GM18505 (cell line): ENCODE measurements at regions not wholly inside any gene's neighbourhood (a gene's known extent, or its start where the extent isn't known, plus 50 kb on each side); places are given as distances from the start of the nearest gene placed in this dataset.
"Not testable (repeated sequence)": the region's sequence is repeated elsewhere in the genome, so short reads cannot be mapped to it uniquely, and the experiment has no call there.

Source experiments
- ATAC-seq: cut with Tn5 transposase; IDR thresholded peaks from one replicate; pipeline ENCODE4 v1.9.1; 2021; ENCODE audit not compliant: unreplicated experiment
- POLR2A ChIP-seq: IDR thresholded peaks from 4 replicates; pipeline ENCODE4 v1.6.1; 2011; ENCODE audit warnings: borderline replicate concordance; ENCODE audit not compliant: insufficient read depth, insufficient read length; ENCODE audit errors: extremely low read depth

DNA sequence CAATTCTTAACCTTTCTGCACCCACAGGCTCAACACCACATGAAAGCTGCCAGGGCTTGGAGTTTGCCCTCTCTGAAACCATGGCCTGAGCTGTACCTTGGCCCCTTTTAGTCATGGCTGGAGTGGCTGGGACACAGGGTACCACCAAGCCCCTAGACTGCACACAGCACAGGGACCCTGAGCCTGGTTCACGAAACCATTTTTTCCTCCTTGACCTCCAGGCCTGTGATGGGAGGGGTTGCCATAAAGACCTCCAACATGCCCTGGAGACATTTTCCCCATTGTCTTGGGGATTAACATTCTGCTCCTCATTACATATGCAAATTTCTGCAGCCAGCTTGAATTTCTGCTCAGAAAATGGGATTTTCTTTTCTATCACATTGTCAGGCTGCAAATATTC is 113.4 kb downstream of the XPNPEP1 start:
- ATAC-seq = not testable (repeated sequence)

DNA sequence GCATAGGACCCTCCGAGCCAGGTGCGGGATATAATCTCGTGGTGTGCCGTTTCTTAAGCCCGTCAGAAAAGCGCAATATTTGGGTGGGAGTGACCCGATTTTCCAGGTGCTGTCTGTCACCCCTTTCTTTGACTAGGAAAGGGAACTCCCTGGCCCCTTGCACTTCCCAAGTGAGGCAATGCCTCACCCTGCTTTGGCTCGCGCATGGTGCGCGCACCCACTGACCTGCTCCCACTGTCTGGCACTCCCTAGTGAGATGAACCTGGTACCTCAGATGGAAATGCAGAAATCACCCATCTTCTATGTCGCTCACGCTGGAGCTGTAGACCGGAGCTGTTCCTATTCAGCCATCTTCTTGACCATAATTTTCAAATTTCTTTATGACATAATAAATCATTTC is 122.1 kb downstream of the XPNPEP1 start:
- not testable (repeated sequence) for ATAC-seq

DNA sequence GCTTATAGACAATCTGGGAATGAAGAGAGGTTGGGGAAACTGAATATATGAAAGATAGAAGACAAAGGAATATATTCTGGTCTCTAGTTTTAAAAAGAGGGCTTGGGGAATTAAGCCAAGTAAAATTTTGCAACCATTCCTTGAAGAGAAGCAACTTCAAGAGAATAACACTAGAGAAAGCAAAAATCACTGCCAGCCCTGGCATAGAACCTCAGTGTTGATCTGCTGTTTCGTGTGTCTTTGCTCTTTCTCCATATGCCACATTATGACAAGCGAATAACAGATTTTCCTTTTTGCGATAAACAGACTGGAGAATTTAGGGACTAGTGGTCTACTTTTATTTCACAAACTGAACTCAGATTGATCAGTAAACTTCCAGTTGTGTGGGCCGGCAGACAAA is 132.7 kb downstream of the XPNPEP1 start:
- ATAC-seq = no peak
- TF ChIP-seq POLR2A = no peak

DNA sequence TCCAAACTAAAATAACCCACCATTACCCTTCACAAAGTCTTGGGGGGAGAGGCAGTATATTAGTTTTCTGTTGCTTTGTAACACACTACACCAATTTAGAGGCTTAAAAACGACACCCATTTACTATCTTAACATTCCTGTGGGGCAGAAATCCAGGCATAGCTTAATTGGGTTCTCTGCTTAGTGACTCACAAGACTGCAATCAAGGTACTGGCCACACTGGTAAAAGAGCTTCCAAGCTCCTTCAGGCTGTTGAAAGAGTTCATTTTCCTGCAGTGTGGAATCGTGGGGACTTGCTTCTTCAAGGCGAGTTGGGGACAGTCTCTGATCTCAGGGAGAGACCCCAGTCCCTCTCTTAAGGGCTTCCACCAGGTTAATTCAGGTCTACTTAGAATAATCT is 139.1 kb downstream of the XPNPEP1 start:
- no peak for ATAC-seq

DNA sequence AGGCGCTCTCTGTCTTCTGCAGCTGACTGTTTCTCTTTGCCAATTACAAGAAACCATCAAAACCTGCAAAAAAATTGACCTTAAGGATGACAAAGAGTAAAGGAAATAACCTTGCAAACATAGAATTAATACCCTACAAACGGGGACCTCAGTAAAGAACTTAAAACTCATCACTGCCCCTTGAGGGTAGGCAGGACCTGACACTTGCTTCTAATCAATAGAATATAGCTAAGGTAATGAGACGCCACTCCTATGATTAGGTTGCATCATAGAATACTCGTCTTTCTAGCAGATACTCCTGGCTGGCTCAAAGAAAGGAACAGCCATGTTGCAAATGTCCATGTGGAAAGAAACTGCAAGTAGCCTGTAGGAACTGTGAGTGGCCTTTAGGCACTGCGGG is 140.0 kb downstream of the XPNPEP1 start:
- TF ChIP-seq POLR2A = no peak
- no peak for ATAC-seq

More for the DNA sequence above, 139.1 kb downstream of the XPNPEP1 start:
- TF ChIP-seq POLR2A = no peak

DNA sequence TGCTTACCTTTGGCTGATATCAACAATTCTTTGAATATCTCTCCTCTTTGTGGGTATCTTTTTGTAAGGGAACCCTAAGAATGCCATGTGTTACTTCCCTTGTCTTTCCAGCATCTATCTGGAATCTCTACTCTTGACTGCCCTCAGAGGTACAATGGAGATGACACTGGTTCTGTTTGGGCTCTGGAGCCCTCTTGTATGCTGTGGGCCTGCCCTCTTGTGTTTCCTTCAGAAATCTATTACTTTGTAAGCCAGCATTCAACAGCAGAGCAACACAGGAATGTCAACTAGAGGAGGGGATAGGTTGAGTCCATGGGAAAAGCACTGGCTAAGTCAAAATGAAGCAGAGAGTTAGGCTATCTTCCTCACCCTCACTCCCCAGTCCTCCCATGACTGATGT is 142.3 kb downstream of the XPNPEP1 start:
- ATAC-seq = no peak
- TF ChIP-seq POLR2A = no peak

DNA sequence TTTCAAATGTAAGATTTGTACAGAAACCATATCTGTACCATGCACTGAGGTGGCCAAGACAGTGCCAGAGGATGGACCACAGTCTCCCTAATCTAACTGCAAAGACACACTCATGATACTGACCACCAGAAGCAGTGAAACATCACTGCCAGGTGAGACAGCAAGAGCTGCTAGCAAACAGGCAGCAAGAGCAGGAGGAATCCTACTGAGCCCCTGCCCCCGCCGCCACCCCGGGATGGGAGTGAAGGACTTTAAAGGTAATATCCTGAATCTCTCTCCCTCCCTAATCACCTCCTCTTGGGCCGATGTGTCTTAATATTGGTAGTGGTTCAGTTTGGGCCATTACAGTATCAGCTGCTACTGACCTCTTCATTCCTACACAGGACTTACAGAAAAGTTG is 144.3 kb downstream of the XPNPEP1 start:
- ATAC-seq = no peak
- no peak for TF ChIP-seq POLR2A

DNA sequence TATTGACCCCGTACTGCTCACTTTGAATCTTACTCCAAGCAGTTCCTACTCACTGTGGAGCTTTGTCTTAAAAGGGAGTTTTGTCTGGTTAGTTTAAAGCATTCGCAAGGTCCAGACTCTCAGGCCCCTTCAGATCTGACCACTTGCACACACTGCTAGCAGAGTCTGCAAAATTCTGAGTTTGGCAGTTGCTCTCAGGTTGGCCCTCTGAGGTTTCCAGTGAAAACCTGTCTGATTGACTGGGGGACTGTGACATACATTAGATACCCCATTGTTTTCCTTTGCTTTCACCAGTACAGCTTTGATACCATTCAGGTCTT is 149.2 kb downstream of the XPNPEP1 start:
- no peak for ATAC-seq
- no peak for TF ChIP-seq POLR2A

DNA sequence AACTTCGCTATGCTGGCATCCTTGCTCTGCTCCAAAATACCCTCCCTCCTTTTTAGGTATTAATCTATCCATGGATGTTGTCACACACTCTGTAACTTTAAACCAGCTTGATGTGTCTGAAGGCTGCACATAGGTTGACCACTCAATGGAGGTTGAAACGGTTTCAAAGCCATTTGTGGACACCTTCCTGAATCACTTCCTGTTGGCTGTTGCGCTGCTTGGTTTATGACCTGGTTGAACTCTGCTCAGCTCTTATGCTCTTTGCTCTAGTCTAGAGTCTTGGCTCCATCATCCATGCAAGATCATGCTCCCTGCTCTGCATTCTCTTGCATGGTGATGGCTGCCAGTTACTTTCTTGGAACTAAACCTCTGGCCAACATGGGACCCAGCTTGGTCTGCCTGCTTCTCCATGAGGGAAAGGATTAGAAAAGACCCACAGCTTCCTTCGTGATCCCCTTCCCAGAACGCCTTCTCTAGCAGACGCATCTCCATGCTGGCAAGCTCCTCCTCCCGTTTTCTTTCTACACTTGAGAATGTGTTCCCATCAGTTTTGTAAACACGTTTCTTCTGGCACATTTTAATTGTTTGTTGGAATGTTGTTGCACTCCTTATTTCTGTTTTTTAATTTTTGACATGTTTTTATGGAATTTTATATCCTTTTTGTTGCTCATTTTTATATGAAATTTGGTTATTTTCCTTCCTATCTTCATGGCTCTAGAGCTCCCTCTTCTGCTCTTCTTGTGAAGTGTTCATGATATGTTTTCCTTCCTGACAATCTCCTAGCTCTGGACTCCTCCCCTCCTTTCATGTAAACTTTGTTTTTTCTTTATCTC is 149.8 kb downstream of the XPNPEP1 start:
- ATAC-seq = peak; percentile 59
- no peak for TF ChIP-seq POLR2A

DNA sequence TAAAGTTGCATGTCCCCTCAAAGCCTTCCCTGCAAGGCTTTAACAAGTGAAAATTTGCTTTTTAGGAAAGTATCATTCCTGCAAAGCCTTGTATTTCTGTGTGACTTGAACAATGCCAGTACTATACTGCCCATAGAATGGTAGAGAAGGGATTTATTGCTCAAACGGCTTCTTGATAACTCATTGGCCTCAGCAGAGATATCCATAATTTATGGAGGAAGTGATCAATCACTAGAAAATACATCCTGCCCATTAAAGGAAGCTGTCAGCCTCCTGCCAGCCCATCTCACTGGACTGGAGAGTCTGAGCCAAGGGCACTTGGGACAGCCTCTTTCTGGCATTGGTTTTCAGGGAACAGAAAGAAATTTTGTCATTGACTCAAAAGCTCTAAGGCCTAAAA is 152.6 kb downstream of the XPNPEP1 start:
- no peak for TF ChIP-seq POLR2A
- no peak for ATAC-seq

DNA sequence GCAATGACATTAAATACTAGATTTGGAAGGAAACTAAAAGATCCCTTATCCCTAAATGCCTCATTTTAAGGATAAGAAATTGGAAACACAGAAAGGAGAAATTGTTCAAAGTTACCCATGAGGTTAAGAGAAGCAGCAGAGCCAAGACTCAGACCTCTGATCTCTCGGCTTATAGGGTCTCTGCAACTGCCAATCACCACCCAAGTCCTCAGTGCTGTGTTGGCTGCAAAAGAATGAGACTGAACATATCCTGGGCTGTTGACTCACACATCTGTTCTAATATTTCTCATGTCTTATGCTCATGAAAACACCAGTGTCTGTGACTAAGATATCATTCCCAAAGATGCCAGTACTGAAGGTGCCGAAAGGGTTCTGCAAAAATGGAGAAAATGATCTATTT is 153.3 kb downstream of the XPNPEP1 start:
- no peak for TF ChIP-seq POLR2A
- no peak for ATAC-seq

DNA sequence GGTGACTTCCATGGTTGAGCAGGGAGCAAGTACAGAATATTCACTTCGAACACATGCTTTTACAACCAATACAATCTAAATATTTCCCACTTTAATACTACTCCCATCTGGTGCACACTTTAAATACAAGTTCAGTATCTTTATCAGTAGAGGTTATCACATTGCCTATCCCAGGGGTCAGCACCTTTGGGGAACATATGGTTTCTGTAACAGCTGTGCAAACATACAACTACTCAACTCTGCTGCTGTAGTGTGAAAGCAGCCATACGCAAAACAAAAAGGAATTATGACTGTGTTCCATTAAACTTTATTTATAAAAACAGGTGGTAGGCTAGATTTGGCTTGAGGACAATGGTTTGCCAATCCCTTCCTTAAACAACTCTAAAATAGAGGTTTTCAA is 157.5 kb downstream of the XPNPEP1 start:
- ATAC-seq = no peak
- TF ChIP-seq POLR2A = no peak

DNA sequence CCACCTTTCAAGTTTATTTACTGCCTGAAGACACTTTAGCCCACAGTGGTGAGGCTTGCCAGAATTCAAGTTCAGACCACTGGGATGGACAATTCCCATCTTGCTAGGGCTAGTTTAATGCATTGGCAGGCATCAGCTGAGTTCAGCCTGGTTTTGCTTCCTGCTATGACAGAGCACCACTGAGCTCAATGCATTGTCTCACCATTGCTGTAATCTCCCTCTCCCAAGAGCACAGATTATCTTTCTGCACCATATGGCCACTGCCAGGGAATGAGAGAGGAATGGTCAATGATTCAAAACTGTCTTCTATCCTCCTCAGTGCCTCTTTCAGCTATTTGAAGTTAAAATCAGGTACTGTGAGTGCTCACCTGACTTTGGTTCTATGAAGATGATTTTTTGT is 160.8 kb downstream of the XPNPEP1 start:
- no peak for ATAC-seq
- TF ChIP-seq POLR2A = no peak

DNA sequence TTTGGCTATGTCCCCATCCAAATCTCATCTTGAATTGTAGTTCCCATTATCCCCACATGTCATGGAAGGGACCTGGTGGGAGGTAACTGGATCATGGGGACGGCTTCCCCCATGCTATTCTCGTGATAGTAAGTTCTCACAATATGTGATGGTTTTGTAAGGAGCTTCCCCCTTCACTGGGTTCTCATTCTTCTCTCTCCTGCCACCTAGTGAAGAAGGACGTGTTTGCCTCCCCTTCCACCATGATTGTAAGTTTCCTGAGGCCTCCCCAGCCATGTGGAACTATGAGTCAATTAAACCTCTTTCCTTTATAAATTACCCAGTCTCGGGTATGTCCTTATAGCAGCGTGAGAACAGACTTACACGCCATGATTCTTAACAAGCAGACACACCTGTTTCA is 165.6 kb downstream of the XPNPEP1 start:
- ATAC-seq = not testable (repeated sequence)

DNA sequence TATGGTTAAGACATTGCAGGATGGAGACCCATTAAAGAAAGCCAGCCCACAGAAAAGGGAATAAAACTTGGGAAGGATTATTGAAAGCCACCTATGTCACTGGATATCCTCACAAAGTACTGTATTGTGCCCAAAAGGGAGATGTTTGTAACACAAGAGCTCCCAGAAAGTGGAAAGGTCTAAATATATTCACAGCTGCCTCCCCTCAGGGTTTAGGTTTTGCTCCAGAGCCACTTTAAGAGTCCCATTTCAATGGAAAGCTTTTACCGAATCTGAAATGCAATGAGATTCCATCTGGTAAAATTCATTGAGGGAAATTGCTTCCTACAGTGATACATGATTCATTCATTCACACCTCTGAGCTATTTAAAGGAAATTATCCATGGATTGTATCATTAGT is 176.4 kb downstream of the XPNPEP1 start:
- no peak for TF ChIP-seq POLR2A
- ATAC-seq = no peak
